Myocyte (in vitro differentiated cells): ENCODE measurements at regions not wholly inside any gene's neighbourhood (a gene's known extent, or its start where the extent isn't known, plus 50 kb on each side); places are given as distances from the start of the nearest gene placed in this dataset.

Experiments
- DNase-seq: peaks from one replicate; pipeline ENCODE4 v3.0.0-alpha.2; 2012; ENCODE audit warnings: low read depth

DNA sequence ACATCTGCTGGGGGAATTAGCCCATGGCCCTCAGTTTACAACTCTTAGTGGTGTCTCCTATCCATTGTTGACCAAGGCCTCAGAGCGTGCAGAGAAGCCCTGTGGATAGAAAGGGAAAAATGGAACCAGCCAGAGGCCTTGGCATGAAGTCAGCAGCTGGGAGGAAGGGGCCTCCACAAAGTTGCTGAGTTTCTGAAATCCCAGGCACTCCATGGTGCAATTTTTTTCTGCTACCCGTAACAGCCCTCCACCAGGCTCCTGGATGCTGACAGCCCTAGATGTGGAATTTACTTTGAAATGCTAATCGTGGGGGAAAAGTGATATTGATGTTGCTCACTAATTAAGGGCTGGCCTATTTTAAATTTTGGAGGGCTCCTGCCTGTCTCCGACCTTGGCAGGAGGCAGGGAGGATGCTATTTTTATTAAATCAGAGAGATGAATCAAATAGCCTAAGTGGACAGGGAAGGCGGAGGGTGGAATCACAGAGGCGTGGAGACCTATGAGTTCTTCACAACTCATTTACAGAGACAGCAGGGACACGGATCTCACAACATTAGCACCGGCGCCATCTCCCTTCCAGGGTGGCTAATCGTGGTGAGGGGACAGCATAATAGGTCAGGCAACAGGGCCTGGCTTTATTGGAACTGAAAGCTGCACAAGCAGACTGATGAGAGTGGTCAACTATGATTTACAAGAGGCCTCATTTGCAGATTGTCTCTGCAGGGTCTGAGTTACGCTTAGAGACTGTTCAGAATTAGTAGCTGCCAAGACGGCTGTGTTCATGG lies 99.8 kb upstream of the WSCD2 start:
- no peak for DNase-seq

DNA sequence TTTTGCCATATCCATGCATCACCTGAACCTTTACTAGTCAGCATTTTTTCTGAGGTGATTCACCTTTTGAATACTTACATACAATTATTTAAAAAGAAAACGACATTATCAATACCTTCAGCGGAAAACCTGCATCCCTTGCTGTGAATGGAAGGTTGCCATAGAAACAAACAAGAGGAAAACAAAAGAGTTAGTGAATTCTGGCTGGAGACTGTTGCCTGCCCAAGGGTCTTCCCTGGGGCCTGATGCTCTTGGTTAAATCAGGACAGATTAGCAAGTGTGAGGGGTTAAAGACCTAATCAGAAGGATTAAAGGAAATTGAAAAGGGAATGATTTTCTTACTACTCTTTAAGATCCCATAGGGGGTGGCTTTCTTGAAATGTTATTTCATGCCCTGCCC lies 96.0 kb upstream of the WSCD2 start:
- no peak for DNase-seq

DNA sequence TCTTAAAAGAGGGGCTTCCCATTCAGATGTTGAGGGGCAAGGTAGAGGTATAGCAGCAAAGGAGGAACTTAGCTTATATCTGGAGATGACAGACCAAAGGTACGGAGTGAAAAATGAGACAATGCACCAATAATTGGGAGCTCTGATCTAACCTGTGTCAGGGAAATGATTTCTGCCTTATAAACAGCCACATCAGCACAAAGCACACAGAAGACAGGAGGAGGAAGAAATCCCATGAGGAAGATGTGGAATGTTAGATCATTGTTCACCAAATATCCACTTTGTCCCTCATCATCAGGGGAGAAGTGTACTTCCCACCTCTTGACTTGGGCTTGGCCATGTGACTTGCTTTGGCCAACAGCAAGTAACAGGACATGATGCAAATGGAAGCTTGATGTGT lies 93.7 kb upstream of the WSCD2 start:
- no peak for DNase-seq

DNA sequence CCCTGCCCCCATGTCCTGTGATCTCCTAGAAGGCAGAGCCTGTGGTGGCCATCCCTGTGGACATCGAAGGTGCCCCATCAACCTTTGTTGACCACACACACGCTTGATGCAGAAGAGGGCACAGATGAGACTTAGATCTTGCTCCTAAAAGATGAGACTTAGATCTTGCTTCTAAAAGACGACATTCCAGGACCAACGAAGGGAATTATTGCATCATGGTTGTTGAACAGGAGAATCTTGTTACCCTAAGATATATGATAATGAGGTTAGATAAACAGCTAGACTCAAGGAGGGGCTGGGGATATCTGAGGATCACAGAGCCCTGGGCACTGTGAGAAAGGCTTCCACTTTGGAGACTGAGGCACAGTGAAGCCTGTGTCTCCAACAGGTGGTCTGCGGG lies 91.1 kb upstream of the WSCD2 start:
- DNase-seq, result no peak

DNA sequence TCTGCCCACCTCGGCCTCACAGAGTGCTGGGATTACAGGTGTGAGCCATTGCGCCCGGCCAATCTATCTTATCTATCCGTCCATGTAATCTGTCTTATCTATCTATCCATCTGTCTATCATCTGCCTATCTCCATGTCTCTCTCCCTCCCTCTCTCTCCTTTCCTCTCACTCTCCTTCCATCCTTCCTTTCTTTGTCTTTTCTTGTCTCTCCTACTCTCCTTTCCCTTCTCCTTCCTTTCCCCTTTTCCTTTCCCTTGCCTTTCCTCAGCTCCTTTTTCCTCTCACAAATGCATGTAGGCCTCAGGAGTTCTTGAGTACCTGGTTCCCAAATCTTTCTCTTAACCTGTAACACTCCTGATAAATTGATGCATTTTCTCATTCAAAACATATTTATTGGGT lies 89.3 kb upstream of the WSCD2 start:
- no peak for DNase-seq

DNA sequence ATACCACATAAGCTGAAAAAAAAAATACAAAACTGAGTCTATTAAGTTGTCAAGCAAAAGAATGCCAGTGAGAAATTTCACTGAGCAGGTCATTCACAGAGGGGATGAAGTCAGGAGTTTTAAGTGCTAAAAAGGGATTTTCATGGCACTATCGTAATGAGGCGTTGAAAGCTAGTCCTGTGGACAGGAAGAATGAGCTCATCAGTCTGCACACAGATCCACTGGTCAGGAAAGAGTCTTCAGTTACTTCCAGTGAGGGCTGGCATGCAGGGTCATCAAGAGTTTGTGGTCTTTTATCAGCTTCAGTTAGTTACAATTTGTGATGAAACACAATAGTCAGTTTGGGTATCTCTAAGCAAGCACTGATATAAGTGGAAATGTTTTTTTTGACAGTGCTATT lies 88.1 kb upstream of the WSCD2 start:
- no peak for DNase-seq

DNA sequence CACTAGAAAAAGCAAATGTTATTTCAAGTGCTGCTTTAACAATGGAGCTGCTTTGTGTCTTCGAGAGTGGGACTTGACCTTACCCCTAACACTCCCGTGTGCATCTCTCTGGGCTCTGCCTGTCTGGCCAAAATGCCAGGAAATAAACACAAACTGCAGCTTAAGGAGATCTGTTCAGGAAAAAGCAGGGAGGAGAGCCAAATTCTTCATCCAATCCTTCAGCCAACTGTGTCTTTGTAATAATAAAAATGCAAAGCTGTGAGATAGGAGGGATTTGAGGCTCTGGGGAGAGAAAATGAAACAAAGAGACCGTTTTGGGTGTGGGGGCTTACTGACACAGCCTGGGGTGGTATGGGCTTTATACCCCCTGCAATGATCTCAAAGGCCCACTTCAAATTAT lies 85.8 kb upstream of the WSCD2 start:
- DNase-seq, result no peak

DNA sequence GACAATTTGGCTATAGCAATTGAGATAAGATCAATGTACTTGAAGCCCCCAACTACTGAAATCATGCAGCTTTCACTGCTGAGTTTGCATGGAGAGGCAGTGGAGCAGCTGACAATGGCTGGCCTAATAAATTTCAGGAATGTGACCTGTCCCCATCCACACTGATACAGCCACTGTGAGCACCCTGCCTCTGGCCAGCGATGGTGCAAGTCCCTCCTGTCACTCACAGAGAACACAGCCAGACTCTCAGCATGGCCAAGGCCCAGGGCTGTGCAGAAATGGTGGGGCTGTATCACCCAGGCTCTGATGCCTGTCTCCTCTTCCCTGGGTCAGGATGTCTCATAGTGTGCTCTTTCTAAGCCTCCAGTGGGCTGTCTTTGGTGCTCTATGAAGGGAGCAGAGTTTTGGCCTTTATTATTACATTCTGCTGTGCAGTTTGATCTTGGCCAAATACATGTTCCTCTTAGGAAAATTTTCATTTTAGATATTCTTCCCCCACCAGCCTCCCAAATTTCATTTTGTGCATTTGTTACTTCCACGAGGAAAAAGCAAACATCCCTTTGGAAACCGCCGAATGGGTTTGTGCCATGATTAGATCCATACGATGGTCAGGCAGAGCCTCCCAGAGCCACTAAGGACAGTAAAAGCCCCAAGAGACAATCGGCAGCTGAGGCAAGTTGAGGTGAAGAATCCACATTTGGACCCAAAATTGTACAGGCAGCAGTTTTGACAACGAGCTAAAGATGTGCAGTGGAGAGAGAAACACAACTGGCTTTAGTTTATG lies 85.1 kb upstream of the WSCD2 start:
- no peak for DNase-seq

DNA sequence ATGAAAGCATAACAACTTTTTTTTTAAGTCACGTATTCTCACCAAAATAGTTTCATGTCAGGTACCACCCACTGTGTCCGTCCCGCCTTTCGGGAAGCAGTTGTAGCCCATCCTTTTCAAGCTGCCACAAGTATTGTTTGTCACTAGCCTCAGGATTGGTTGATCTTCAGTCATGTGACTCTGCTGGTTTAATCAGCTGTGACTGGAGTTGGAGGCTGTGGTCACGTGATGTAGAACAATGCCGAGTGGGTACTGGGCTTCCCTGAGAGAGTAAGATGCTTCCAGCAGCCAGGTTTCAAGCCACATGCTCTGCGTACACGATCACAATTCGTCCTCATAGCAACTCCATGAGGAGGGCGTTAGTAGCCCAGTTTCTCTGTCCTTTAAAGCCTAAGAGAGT lies 83.0 kb upstream of the WSCD2 start:
- DNase-seq, result no peak

DNA sequence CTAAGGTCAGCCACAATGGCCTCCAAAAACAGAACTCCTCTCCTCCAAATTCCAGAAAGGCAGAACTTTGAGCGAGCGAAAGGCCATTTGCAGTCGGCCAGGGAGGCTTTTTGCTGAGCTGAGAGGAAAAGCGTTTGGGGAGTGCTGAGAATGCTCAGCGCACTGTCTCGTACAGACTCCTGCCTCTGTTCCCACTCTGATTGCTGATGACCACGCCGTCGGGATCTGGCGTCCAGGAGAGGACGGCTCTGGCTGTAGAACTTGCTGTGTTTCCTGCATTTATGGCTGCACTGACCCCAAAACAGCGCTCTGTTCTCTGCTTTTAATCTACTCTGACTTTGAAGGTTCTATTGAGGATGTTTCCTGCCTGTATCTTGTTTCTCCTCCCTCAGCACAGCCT lies 82.4 kb upstream of the WSCD2 start:
- no peak for DNase-seq

DNA sequence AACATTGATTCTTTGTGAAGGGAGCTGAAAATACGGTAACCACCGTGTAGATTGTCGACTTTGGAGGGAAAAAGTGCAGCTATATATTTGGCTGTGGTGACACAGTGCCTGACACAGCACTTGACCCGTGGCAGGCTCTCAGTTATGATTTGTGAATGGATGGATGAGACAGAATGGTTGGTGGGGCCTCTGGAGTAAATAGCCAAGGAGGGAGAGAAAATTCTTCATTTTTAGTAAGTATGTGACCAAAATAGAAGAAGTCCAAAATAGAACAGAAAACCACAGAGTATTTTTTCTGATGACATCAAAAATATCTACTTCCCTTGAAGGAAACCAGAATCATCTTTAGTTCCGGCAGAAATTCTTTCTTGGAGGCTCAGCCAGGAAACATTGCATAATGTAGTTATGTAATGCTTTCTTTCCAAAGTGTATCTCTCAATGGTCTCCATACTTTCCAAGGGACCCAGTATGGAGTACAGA lies 82.0 kb upstream of the WSCD2 start:
- DNase-seq, result no peak

DNA sequence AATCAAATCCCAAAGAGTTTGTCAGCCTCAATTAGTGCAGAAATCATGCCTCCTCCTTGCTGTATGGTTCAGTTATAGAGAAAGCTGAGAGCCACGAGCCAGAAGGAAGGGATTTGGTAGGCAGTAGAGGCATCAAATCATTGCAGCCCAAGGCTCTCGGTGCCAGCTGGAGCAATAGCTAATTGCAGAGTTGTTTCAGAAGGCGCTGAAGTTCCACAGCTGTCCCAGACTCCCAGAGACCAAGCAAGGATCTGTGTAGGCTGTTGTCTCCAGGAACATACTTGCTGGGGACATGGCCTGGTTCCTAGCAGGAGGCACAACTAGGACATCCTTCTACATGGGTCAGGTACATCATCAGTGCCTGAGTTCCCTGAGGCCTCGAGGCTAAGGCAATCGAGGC lies 80.4 kb upstream of the WSCD2 start:
- no peak for DNase-seq

DNA sequence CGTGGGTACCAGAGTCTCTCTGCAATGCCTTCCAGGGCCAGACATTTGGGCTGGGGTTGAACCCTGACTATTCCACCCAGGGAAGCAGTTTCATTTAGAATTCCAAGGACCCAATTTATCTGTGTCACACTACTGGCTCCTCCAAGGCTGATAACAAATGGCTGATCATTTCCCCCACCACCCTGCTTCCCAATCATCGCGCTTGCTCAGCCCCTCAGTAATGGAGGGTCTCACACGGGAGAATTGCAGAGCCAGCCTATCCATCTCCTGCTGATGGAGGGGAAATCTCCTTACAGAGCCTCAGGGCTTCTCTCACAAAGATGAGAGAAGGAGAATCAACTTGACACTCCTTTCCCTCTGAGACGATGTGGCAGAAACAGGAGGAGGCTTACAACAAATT lies 78.4 kb upstream of the WSCD2 start:
- no peak for DNase-seq

DNA sequence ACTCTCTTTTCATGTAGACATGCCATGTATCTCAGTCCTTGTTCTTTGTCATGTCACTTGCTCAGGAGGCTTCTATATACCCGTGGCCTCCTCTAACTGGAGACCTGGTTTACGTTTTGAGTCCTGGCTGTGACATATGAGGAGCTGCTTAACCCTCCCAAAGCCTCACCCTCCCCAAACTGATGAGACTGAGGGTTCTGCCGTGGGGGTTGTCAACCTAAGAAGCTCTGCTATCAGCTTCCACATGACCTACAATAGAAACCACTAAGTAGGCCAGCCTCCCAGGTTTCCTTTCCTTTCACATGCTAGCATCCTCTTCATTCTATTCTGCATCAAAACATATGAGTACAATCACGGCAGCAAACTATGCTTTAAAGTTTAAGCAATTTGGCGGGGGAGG lies 76.8 kb upstream of the WSCD2 start:
- DNase-seq, result no peak

DNA sequence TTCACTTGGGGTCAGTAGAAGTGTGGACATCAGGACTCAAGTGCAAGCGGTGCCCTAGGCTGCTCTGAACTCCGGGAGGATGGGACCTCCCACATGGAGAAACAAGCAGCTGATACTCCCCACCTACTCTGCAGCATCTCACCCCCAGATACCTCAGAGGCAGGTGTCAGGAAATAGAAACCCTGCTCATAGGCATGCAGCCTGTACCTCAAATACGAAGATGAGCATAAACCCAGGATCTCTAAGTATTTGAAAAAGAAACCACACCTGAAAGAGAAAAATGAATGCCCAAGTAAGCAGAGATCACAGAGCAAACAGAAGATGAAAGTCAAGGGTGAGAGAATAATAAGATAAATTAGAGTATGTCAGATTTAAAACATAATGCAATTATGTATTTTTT lies 75.6 kb upstream of the WSCD2 start:
- no peak for DNase-seq

DNA sequence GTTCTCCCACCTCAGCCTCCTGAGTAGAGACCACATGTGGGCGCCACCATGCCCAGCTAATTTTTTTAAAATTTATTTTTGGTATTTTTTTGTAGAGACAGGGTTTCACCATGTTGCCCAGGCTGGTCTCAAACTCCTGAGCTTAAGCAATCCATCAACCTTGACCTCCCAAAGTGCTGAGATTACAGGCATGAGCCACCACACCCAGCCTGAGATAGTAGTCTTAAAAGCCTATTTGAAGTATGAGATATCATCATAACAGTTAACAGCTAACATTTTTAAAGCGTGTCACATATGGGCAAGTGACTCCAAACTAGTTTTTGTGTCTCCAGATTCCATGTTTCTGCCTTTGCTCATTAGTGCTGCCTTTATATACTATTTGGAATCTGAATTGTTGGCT lies 74.6 kb upstream of the WSCD2 start:
- DNase-seq, result no peak

DNA sequence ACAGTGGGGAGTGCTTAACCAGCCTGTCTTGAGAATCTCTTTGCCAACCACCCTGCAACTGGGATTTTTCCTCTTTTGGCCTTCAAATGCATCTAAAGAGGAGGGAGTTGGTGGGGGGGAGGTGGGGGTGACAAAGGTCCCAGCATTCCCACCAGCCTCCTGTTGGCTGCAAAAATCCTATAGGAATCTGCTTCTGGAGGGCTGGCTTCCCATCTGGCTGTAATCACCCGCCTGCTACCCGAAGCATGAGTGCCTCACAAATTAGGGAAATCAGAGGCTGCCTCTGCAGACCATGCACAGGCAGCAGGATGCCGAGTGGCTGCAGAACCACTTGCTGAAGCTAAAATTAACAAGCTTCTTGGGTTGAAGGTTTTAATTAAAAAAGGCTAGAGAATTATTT lies 73.9 kb upstream of the WSCD2 start:
- DNase-seq, result no peak

DNA sequence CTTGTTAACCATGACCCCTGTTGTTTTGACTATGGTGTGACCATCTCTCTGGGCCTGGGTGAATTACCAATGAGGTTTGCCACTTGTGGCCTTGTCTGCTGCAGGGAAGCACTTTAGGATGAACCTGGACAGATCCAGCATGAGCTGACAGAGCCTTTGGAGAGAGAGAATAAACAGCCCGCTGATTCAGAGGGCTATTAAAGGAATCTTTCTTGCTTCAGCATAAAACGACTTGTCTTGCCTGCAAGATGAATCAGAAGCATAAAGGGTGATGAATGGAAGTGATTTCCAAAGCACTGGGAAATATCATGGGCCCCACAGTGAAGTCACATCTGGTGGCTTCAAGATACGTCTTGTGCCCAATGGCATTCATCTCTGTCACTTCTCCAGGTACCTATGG lies 69.0 kb upstream of the WSCD2 start:
- DNase-seq, result no peak

DNA sequence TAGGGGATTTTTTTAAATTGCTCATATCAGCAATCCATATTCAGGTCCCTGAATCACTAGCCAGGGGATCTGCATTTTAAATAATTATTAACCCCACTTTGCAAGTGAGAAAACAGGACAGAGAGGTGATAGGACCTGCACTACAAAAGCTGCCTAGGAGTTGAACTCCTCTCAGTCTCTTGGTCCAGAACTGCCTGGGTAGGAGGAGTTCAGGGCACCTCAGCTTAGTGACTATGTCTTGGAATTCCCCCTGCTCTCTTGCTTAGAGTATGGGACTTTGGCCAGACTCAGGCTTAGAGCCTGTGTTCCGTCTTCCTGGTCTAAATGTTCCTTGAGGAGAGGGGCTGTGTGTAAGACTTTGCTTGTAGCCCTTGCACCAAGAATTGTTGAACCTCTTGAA lies 68.2 kb upstream of the WSCD2 start:
- no peak for DNase-seq

DNA sequence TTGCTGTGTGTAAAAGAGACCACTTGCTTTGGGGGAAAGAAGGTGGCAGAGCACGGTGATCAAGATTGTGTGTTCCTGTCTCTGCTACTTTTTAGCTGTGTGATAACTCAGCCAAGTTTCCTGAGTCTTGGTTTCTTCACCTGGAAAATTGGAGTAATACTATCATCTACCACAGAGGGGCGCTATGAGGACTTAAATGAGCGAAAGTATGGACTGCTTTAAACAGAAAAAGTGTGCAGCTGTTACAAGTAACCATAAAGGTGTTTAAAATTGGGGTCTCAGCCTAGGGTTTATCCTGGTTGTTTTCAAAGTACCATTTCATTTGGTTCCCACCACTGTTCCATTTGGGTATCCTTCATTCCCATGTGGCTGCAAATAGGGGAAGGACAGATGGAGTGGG lies 65.9 kb upstream of the WSCD2 start:
- peak; percentile 7 for DNase-seq

DNA sequence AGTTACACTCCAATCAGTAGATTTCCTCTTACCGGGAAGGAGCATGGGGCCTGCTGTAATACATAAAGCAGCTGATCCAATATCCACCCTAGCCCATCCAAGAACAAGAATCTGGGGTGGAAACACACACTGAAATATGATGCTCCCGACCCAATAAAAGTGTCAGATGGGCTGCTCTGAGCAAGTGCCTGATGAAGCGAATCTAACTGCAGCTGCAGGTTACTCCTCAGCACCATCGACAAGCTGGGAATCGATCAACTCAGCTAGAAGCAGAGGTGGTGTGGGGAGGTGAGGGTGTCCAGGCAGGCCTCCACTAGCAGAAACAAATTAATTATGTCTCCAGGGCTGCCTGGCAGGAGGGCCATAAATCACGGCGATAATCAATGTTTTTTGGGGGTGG lies 64.0 kb upstream of the WSCD2 start:
- DNase-seq, result no peak

DNA sequence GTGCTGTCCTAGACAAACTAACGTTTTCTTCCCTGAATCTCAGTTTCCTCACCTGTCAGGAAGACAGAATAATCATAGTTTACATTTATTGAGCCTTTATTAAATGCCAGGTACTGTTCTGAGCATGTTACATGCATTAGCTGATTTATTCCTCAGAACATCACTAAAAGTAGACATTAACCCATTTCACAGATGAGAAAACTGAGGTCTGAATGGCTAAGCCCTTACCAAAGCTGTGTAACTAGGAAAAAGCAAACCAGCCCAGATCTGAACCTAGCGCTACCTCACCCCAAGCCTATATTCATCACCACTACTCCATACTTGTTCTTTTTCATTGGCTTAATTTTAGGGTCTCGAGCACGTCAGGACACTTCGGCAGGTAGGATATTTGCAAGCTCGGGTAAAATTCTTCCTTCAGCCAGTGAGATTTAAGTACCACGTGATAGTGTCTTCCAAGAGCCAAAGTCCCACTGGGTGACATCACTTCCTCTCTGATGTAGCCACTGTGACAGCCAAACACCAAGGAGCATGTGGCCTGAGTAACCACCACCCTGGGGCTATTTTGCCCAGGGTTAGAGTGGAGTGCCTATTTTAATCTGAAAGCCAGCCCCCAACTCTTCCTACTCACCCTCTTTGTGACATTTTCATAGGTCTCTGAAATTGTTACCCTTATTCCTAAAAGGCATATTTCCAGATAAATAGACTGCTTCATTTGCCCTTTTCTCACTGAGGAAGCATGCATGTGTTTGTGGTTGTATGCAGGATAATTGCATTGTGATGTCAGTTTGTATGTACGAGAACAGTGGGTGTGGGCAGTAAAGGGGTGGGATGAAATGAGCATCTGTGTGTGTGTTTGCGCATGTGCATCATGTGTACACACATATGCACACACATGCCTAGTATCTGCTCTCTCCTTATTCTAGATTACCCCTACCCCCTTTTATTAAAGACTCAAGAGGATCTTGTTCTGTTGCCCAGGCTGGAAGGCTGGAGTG lies 62.2 kb upstream of the WSCD2 start:
- DNase-seq, result no peak
